PC-3 (cell line): ENCODE measurements at regions not wholly inside any gene's neighbourhood (a gene's known extent, or its start where the extent isn't known, plus 50 kb on each side); places are given as distances from the start of the nearest gene placed in this dataset.

Experiments
- ATAC-seq: fragments of 200-7000 bp; cut with Tn5 transposase; 2 replicates; pipeline ENCODE4 v1.9.1; 2020; ENCODE audit warnings: mild to moderate bottlenecking, moderate library complexity
- BruUV-seq: library from RNA; stranded (reverse); fragments of 400-500 nt; replicated peaks from 2 replicates; lab custom pipeline; 2021; lab: Mats Ljungman, UMichigan
- CTCF ChIA-PET: fragments of 300-600 bp; sonication (Branson Sonifier 250); formaldehyde crosslinking; loops from one replicate; lab custom pipeline; 2022; ENCODE audit warnings: antibody characterized with exemption; lab: Charles Lee
- POLR2A ChIA-PET: fragments of 300-600 bp; sonication (Branson Sonifier 250); formaldehyde crosslinking; loops from one replicate; lab custom pipeline; 2022; ENCODE audit warnings: antibody characterized with exemption; ENCODE audit not compliant: unreplicated experiment; lab: Charles Lee
- DNase-seq: peaks from one replicate; pipeline ENCODE4 v3.0.0-alpha.2; 2015
- H2AFZ ChIP-seq: fragments of 300-600 bp; sonication (generic); 2 replicates; pipeline ENCODE4 v1.6.0; 2016; ENCODE audit warnings: antibody characterized with exemption, low read length
- H3F3A ChIP-seq: fragments of 300-600 bp; sonication (generic); one replicate; pipeline ENCODE4 v1.6.0; 2017; ENCODE audit warnings: antibody characterized with exemption, low read length, control low read depth, mild to moderate bottlenecking; ENCODE audit not compliant: unreplicated experiment
- H3K27ac ChIP-seq: fragments of 300-600 bp; sonication (generic); 2 replicates; pipeline ENCODE4 v1.5.1; 2016; ENCODE audit warnings: mild to moderate bottlenecking, low read length
- H3K27me3 ChIP-seq: fragments of 300-600 bp; sonication (generic); 2 replicates; pipeline ENCODE4 v1.6.1; 2016; ENCODE audit warnings: low read length, mixed read lengths
- H3K36me3 ChIP-seq: fragments of 300-600 bp; sonication (generic); 2 replicates; pipeline ENCODE4 v1.6.1; 2016; ENCODE audit warnings: low read depth, mixed run types, low read length, mixed read lengths
- H3K4me1 ChIP-seq: fragments of 300-600 bp; sonication (generic); 2 replicates; pipeline ENCODE4 v1.5.1; 2016; ENCODE audit warnings: low read length; ENCODE audit not compliant: insufficient read depth
- H3K4me2 ChIP-seq: fragments of 300-600 bp; sonication (generic); 2 replicates; pipeline ENCODE4 v1.6.0; 2016; ENCODE audit warnings: low read length
- H3K4me3 ChIP-seq: fragments of 300-600 bp; sonication (generic); 2 replicates; pipeline ENCODE4 v1.5.1; 2016; ENCODE audit warnings: mild to moderate bottlenecking, low read length, mixed read lengths
- H3K79me2 ChIP-seq: fragments of 300-600 bp; sonication (generic); 2 replicates; pipeline ENCODE4 v1.6.1; 2017; ENCODE audit warnings: low read length, mixed read lengths
- H3K9ac ChIP-seq: fragments of 300-600 bp; sonication (generic); 2 replicates; pipeline ENCODE4 v1.6.0; 2016; ENCODE audit warnings: mild to moderate bottlenecking, low read length
- H3K9me2 ChIP-seq: fragments of 300-600 bp; sonication (generic); replicated peaks from 2 replicates; pipeline ENCODE4 v1.6.1; 2016; ENCODE audit warnings: mixed run types, low read length, mixed read lengths
- H3K9me3 ChIP-seq: fragments of 300-600 bp; sonication (generic); 2 replicates; pipeline ENCODE4 v1.6.1; 2016; ENCODE audit warnings: low read length, mixed read lengths
- H4K20me1 ChIP-seq: fragments of 300-600 bp; sonication (generic); 2 replicates; pipeline ENCODE4 v1.6.1; 2016; ENCODE audit warnings: low read length, mixed read lengths
- EZH2 ChIP-seq: fragments of 300-600 bp; sonication (generic); IDR thresholded peaks from one replicate; pipeline ENCODE4 v1.6.1; 2017; ENCODE audit warnings: antibody characterized with exemption, mild to moderate bottlenecking, low read length; ENCODE audit not compliant: unreplicated experiment
- EZH2phosphoT487 ChIP-seq: fragments of 300-600 bp; sonication (generic); IDR thresholded peaks from 2 replicates; pipeline ENCODE4 v1.6.1; 2018; ENCODE audit warnings: mild to moderate bottlenecking, antibody characterized with exemption, low read length, borderline replicate concordance
- intact Hi-C: fragments of 100-400 bp; cut with micrococcal nuclease; formaldehyde crosslinking; loops from 2 replicates; pipeline ENCODE4 v1.9.0; 2023
- TF ChIP-seq, protein P1 (sequence below): fragments of 300-600 bp; sonication (generic); conservative IDR thresholded peaks from 2 replicates; pipeline ENCODE4 v1.5.1; 2017; ENCODE audit warnings: antibody characterized with exemption, low read depth, mild to moderate bottlenecking, low read length

DNA sequence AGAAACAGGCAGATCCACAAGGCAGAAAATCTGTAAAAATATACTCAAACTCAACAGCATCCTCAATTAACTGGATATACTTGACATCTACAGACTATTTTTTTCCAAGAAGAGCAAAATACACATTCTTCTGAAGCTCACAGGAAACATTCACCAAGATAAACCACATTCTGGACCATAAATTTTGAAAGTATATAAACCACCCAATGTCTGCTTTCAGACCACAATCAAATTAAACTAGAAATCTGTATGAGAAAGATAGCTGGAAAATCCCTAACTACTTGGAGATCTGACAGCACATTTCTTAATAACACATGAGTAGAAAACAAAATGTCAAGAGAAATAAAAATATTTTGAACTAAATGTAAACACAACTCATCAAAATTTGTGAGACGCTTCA is 195.5 kb downstream of the ERMARD start:
- no peaks in the 10 kb centered on the region for H3K27me3 ChIP-seq
- no peaks in the 10 kb centered on the region for H3K9me2 ChIP-seq
- POLR2A ChIA-PET, result no interaction called here
- TF ChIP-seq EZH2phosphoT487 (no peak), EZH2 (no peak)
- TF ChIP-seq, protein P1, sequence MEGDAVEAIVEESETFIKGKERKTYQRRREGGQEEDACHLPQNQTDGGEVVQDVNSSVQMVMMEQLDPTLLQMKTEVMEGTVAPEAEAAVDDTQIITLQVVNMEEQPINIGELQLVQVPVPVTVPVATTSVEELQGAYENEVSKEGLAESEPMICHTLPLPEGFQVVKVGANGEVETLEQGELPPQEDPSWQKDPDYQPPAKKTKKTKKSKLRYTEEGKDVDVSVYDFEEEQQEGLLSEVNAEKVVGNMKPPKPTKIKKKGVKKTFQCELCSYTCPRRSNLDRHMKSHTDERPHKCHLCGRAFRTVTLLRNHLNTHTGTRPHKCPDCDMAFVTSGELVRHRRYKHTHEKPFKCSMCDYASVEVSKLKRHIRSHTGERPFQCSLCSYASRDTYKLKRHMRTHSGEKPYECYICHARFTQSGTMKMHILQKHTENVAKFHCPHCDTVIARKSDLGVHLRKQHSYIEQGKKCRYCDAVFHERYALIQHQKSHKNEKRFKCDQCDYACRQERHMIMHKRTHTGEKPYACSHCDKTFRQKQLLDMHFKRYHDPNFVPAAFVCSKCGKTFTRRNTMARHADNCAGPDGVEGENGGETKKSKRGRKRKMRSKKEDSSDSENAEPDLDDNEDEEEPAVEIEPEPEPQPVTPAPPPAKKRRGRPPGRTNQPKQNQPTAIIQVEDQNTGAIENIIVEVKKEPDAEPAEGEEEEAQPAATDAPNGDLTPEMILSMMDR, result no peak
- H3F3A ChIP-seq, result no peaks in the 10 kb centered on the region
- no peak overlapping the region for H2AFZ ChIP-seq
- no peak for DNase-seq
- no TSS peak for BruUV-seq
- no peaks in the 10 kb centered on the region for H4K20me1 ChIP-seq
- no peak overlapping the region for H3K27ac ChIP-seq
- H3K4me3 ChIP-seq, result no peak overlapping the region
- H3K4me1 ChIP-seq, result peaks cover 12% of the 10 kb centered on the region; the same call in 1 of the 2 replicates
- H3K9ac ChIP-seq, result no peak overlapping the region
- CTCF ChIA-PET, result no interaction called here
- H3K79me2 ChIP-seq, result no peaks in the 10 kb centered on the region
- no peak for ATAC-seq
- no peaks in the 10 kb centered on the region for H3K36me3 ChIP-seq
- H3K4me2 ChIP-seq, result no peak overlapping the region
- intact Hi-C loops, result no loop called here
- H3K9me3 ChIP-seq, result no peaks in the 10 kb centered on the region

DNA sequence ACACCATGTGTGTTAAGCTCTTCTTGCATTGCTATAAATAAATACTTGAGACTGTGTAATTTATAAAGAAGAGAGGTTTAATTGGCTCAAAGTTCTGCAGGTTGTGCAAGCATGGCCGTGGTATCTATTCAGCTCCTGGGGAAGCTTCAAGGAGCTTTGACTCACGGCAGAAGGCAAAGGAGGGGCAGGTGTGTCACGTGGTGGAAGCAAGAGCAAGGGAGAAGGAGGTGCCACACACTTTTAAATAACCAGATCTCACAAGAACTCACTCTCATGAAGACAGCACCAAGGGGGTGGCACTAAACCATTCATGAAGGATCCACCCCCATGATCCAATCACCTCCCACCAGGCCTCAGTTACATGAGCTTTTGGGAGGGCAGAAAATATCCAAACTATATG is 193.7 kb downstream of the ERMARD start:
- Histone ChIP-seq H3K4me3 (no peak overlapping the region), H4K20me1 (no peaks in the 10 kb centered on the region), H3K36me3 (no peaks in the 10 kb centered on the region), H2AFZ (no peak overlapping the region), H3K4me2 (no peak overlapping the region), H3K9ac (no peak overlapping the region), H3F3A (no peaks in the 10 kb centered on the region), H3K27me3 (no peaks in the 10 kb centered on the region), H3K27ac (no peak overlapping the region), H3K79me2 (no peaks in the 10 kb centered on the region), H3K9me2 (no peaks in the 10 kb centered on the region), H3K9me3 (no peaks in the 10 kb centered on the region), H3K4me1 (peaks cover 12% of the 10 kb centered on the region; the same call in 1 of the 2 replicates)
- no TSS peak for BruUV-seq
- TF ChIP-seq EZH2, result no peak
- TF ChIP-seq, protein P1, result no peak
- TF ChIP-seq EZH2phosphoT487, result no peak
- CTCF ChIA-PET, result no interaction called here
- DNase-seq, result no peak
- POLR2A ChIA-PET, result no interaction called here
- intact Hi-C loops, result no loop called here
- no peak for ATAC-seq

DNA sequence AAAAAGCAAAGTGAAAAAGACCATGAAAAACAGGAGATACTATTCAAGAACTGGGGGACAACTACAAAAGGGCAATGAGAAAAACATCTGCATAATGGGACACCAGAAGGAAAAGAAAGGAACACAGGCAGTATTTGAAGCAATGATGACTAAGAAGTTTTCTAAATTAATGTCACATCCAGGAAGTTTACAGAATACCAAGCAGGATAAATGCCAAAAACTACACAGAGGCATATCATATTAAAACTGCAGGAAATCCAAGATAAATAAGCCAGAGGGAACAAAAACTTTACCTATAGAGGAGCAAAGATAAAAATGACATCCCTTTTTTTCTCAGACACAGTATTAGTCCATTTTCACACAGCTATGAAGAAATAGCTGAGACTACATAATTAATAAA is 193.0 kb downstream of the ERMARD start:
- DNase-seq, result peak; percentile 54
- intact Hi-C loops, result no loop called here
- peaks cover 12% of the 10 kb centered on the region; the same call in 1 of the 2 replicates for H3K4me1 ChIP-seq

More for the DNA sequence above, 193.0 kb downstream of the ERMARD start:
- no peaks in the 10 kb centered on the region for H3K27me3 ChIP-seq
- H3K9me2 ChIP-seq, result no peaks in the 10 kb centered on the region
- no peaks in the 10 kb centered on the region for H3K79me2 ChIP-seq
- BruUV-seq, result no TSS peak
- ChIA-PET POLR2A (no interaction called here), CTCF (no interaction called here)
- no peak overlapping the region for H3K9ac ChIP-seq
- no peak overlapping the region for H3K4me3 ChIP-seq
- no peak overlapping the region for H2AFZ ChIP-seq
- no peaks in the 10 kb centered on the region for H3K9me3 ChIP-seq
- no peak overlapping the region for H3K27ac ChIP-seq
- no peak for ATAC-seq
- peak overlapping the region; percentile 37; the same call in 1 of the 2 replicates for H3K4me2 ChIP-seq
- TF ChIP-seq EZH2phosphoT487 (no peak), EZH2 (no peak)
- TF ChIP-seq, protein P1, result no peak
- H3F3A ChIP-seq, result no peaks in the 10 kb centered on the region
- H4K20me1 ChIP-seq, result no peaks in the 10 kb centered on the region
- H3K36me3 ChIP-seq, result no peaks in the 10 kb centered on the region
